ENCODE measurements at regions not wholly inside any gene's neighbourhood (a gene's known extent, or its start where the extent isn't known, plus 50 kb on each side); places are given as distances from the start of the nearest gene placed in this dataset.

- Mint-ChIP-seq H3K4me1 (ENCODE audit: low read depth, unreplicated experiment) (no peaks in the 10 kb centered on the region), H3K9me3 (ENCODE audit: unreplicated experiment) (no peaks in the 10 kb centered on the region), H3K36me3 (ENCODE audit: insufficient read depth, unreplicated experiment) (no peaks in the 10 kb centered on the region), H3K27ac (ENCODE audit: unreplicated experiment) (no peak overlapping the region), H3K4me3 (ENCODE audit: unreplicated experiment) (no peak overlapping the region), H3K27me3 (ENCODE audit: insufficient read depth, unreplicated experiment) (no peaks in the 10 kb centered on the region)
- ChIA-PET POLR2A (no interaction called here), CTCF (no interaction called here)
- Histone ChIP-seq H3K27me3 (replicated peaks; ENCODE audit: control insufficient read depth, insufficient read depth, low read length) (no peaks in the 10 kb centered on the region), H3K36me3 (ENCODE audit: control insufficient read depth, insufficient read depth, low read length) (no peaks in the 10 kb centered on the region), H3K4me1 (no peaks in the 10 kb centered on the region), H3K4me3 (ENCODE audit: low read depth, low read length) (no peak overlapping the region), H3K9me3 (no peaks in the 10 kb centered on the region)
- BruUV-seq (replicated peaks) = no TSS peak
- intact Hi-C loops (cut with micrococcal nuclease; ENCODE audit: unreplicated experiment) = no loop called here
- TF ChIP-seq, protein P1, sequence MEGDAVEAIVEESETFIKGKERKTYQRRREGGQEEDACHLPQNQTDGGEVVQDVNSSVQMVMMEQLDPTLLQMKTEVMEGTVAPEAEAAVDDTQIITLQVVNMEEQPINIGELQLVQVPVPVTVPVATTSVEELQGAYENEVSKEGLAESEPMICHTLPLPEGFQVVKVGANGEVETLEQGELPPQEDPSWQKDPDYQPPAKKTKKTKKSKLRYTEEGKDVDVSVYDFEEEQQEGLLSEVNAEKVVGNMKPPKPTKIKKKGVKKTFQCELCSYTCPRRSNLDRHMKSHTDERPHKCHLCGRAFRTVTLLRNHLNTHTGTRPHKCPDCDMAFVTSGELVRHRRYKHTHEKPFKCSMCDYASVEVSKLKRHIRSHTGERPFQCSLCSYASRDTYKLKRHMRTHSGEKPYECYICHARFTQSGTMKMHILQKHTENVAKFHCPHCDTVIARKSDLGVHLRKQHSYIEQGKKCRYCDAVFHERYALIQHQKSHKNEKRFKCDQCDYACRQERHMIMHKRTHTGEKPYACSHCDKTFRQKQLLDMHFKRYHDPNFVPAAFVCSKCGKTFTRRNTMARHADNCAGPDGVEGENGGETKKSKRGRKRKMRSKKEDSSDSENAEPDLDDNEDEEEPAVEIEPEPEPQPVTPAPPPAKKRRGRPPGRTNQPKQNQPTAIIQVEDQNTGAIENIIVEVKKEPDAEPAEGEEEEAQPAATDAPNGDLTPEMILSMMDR (IDR thresholded peaks at IDR 0.05; ENCODE audit: insufficient read depth in 1 of 2, low read depth in 1 of 2, low read length in 1 of 2, severe bottlenecking in 1 of 2, unreplicated experiment in 1 of 2) = no peak
- DNase-seq = no peak
These were observed 71.1 kb downstream of the ARL6IP4 start for GRCh38 chr12:123051556-123051955.

DNA sequence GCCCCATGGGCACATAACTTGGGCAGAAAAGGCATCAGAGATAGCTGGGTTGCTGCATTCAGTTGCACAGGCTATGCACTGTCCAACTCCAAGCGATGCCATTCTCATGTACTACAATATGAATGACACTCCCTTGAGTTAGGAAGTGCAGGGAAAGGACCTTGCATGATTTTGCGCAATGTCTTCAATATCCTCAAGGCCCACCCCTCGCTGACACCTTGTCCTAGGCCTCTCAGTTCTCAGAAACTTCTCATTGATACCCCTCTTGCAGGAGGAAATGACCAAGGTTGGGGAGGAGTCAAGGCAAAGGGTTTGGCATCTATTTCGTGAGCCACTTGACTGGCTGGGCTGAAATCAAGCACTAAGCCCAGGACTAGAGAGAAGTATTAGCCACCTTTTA lies 70.4 kb downstream of the ARL6IP4 start:
- TF ChIP-seq, protein P1 (IDR thresholded peaks at IDR 0.05; ENCODE audit: insufficient read depth in 1 of 2, low read depth in 1 of 2, low read length in 1 of 2, severe bottlenecking in 1 of 2, unreplicated experiment in 1 of 2) = no peak
- intact Hi-C loops (cut with micrococcal nuclease; ENCODE audit: unreplicated experiment) = no loop called here
- H3K27me3 Mint-ChIP-seq (ENCODE audit: insufficient read depth, unreplicated experiment) = no peaks in the 10 kb centered on the region
- Histone ChIP-seq H3K27me3 (replicated peaks; ENCODE audit: control insufficient read depth, insufficient read depth, low read length) (no peaks in the 10 kb centered on the region), H3K4me1 (no peaks in the 10 kb centered on the region), H3K4me3 (ENCODE audit: low read depth, low read length) (no peak overlapping the region), H3K9me3 (no peaks in the 10 kb centered on the region), H3K36me3 (ENCODE audit: control insufficient read depth, insufficient read depth, low read length) (no peaks in the 10 kb centered on the region)
- H3K9me3 Mint-ChIP-seq (ENCODE audit: unreplicated experiment) = no peaks in the 10 kb centered on the region
- H3K36me3 Mint-ChIP-seq (ENCODE audit: insufficient read depth, unreplicated experiment) = no peaks in the 10 kb centered on the region
- no peak for DNase-seq
- no TSS peak for BruUV-seq (replicated peaks)
- CTCF ChIA-PET = no interaction called here
- H3K27ac Mint-ChIP-seq (ENCODE audit: unreplicated experiment) = no peak overlapping the region
- H3K4me1 Mint-ChIP-seq (ENCODE audit: low read depth, unreplicated experiment) = no peaks in the 10 kb centered on the region
- no peak overlapping the region for H3K4me3 Mint-ChIP-seq (ENCODE audit: unreplicated experiment)
- POLR2A ChIA-PET = no interaction called here

- intact Hi-C loops (cut with micrococcal nuclease; ENCODE audit: unreplicated experiment) = no loop called here
- H3K4me1 ChIP-seq = no peaks in the 10 kb centered on the region
- H3K4me3 ChIP-seq (ENCODE audit: low read depth, low read length) = no peak overlapping the region
- no peaks in the 10 kb centered on the region for H3K36me3 ChIP-seq (ENCODE audit: control insufficient read depth, insufficient read depth, low read length)
- DNase-seq = no peak
- no peaks in the 10 kb centered on the region for H3K4me1 Mint-ChIP-seq (ENCODE audit: low read depth, unreplicated experiment)
- no peak overlapping the region for H3K4me3 Mint-ChIP-seq (ENCODE audit: unreplicated experiment)
- TF ChIP-seq, protein P1 (IDR thresholded peaks at IDR 0.05; ENCODE audit: insufficient read depth in 1 of 2, low read depth in 1 of 2, low read length in 1 of 2, severe bottlenecking in 1 of 2, unreplicated experiment in 1 of 2) = no peak
- no peaks in the 10 kb centered on the region for H3K9me3 ChIP-seq
- H3K36me3 Mint-ChIP-seq (ENCODE audit: insufficient read depth, unreplicated experiment) = no peaks in the 10 kb centered on the region
- ChIA-PET POLR2A (no interaction called here), CTCF (no interaction called here)
- no TSS peak for BruUV-seq (replicated peaks)
- H3K9me3 Mint-ChIP-seq (ENCODE audit: unreplicated experiment) = no peaks in the 10 kb centered on the region
- no peaks in the 10 kb centered on the region for H3K27me3 ChIP-seq (replicated peaks; ENCODE audit: control insufficient read depth, insufficient read depth, low read length)
- H3K27me3 Mint-ChIP-seq (ENCODE audit: insufficient read depth, unreplicated experiment) = no peaks in the 10 kb centered on the region
- no peak overlapping the region for H3K27ac Mint-ChIP-seq (ENCODE audit: unreplicated experiment)
These were observed 69.9 kb downstream of the ARL6IP4 start for GRCh38 chr12:123050331-123050831.

All from Caco-2 (cell line).